ENCODE measurements at regions not wholly inside any gene's neighbourhood (a gene's known extent, or its start where the extent isn't known, plus 50 kb on each side); places are given as distances from the start of the nearest gene placed in this dataset.
"Not testable (repeated sequence)": the region's sequence is repeated elsewhere in the genome, so short reads cannot be mapped to it uniquely, and the experiment has no call there.

DNA sequence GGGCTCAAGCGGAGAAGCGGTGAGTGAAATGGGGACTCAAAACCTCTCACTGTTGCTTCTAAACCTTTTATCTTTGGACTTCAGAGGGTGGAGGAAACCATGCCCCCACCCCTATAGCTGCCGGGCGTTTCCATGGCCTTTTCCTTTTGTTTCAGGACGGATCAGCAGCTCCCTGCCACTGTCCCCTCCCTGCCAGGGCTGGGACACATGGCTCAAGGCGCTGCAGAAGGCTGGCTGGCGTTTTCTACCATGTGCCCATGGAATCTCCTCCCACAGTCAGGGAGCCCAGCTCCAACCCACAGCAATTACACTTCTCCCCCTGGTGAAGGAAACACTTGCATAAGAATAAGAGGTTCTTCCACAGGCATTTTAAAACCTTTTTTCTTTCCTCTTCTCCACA is 812.7 kb downstream of the PLA2G4A start:
- DNase-seq: no peak

DNA sequence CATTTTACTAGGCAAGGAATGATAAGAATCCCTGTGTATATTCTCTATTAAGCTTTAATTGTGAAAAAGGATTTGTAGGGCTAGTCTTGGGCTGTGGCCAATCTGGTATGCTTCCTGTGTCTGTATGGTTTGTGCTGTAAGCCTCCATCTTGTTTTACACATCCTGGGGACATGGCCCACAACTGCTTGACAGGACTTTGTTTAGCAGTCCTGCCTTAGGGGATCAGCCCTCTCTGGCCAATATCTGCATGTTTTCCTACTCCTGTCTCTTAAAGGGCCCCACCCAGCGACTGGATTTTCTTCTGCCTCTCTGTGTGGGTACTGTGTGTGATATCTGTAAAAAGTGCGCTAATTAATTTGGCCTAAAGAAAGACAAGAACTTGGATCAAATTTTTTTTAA is 813.2 kb downstream of the PLA2G4A start:
- no peak for DNase-seq

DNA sequence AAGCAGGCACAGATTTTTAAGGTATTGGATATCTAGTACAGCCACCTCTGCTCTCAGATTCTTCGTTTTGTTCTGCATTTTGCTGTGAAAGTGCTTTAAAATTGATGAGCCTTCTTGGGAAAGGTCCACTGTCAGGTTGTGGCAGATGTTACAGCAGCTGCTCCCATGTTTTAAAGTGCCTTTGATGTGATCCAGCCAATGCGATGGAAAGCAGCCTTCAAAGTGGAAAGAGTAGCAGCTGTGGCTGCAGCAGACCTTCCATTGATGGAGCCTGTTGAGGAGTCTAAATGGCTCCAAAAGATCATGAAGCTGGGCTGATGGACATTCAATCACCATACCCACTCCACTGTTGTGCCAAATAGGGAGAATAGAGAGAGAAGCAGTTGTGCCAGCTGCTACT is 816.9 kb downstream of the PLA2G4A start:
- DNase-seq: no peak

DNA sequence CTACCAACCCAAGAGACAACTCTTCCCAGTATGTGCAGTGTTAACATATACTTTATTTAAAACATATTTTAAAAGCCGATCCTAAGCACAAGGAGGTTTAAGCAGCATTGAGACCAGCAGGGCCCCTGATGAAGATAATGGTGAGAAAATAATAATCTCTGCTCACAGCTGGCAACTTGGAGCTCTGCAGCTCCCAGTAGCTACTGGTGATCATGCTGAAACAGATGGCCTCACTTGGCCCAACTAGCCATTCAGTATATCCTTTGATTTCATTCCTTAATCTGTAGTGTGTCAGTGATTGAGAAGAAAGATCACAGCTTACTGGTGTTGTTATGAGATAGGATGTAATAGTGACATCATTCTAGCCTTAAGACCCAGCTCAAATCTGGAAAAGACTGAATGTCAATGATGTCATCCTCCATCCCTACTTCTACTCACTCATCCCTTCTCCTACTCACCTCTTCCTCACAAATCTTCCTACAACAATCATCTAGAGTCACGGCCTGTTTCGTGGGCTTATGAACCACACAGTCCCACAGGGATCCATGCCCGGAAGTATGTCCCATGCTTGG is 817.9 kb downstream of the PLA2G4A start:
- DNase-seq: no peak

DNA sequence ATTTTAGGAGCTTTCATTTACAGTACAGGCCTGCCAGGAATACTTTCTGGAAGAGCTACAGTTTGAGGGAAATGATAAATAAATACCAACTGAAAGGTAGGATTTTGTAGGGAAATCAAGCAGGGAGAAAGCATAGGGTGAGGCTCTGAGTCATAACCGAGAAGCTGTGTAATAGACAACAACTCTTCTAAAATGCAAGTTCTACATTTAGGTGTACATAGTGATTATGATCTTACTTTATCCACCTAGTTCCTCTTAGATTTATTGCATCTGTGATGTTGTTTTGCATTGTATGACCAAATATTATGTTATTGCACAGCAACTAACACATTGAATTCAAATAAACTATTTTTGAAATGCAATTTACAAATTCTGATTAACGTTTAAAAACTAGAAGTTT is 819.3 kb downstream of the PLA2G4A start:
- no peak for DNase-seq

DNA sequence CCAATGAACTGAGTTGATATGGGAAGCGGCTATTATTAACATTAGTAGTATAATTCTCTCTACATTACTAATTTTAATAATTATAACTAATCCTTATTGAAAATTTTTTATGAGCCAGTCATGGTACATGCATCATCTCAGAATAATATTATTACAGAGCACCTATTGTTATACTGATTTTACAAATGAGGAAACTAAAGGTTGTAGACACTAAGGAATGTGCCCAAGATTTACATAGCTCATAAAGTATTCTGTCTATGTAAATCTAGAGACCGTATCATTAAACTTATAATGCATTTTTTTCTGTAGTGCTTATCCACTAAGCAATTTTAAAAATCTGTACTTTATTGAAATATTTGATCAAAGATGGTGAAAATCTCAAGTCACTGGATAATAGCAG is 825.9 kb downstream of the PLA2G4A start:
- DNase-seq: no peak

DNA sequence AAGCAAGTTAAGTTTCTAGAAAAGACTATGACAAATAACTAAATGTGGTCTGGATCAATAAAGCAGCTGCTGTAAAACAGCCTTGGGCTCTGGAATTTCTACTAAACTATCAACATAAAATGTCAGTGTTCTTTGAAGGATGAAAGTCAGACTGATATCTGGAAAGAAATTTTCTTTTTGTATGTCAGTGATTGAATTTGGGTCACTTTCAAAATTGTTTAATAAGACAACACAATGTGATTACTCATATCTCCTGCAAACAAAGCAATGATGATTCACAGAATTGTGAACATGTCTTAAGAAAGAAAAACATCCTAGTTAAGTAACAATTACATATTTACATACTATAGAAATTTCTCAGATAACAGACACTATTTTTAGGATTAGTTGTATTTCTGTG is 826.4 kb downstream of the PLA2G4A start:
- DNase-seq: no peak

DNA sequence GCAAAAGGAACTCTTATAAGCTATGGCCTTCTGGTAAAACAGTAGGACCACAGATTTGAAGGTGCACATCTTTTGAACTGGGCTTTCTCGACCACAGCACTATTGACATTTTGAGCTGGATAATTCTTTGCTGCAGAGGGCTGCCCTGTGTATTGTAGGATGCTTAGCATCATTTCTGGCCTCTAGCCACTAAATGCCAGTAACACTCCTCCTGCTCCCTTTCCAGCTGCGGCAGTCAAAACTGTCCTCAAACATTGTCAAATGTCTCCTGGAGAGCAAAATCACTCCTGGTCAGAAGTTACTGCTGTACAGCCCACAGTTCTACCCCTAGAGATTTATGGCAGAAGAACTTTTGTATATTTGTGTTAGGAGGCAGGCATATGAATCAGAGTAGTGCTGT is 836.7 kb downstream of the PLA2G4A start:
- DNase-seq: no peak

DNA sequence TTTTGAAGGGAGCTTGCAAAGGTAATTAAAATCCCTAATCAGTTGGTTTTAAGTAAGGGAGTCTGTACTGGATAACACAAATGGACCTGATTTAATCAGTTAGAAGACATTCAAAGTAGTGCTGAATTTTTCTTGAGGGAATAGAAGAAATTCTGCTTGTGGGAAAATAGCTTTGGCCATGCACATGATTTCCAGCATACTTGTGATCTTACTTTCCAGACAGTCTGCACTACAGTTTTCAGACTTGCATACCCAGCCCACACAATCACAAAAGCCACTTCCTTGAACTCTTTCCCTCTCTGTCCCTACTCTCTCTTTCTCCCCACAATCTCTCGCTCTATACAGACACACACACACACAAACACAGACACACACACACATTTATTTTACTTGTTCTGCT is 852.1 kb downstream of the PLA2G4A start:
- peak; percentile 74 for DNase-seq

DNA sequence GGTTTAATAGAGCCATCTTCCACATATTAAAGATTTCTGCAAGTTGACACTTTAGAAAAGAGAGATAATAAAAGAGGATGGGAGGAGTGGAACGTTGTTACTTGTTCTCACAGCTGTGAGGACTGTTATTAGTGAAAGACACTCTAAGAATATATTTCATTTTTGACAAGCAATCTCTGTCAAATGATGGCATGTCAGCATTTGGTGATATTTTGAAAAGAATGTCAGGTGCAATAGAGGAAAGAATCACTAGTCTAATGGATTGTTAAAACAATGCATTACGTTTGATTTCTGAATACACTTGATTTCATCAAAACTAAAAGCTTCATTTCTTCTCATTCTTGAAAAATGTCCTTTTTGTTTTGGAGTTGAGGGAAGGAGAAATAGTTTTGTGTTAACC is 853.4 kb downstream of the PLA2G4A start:
- no peak for DNase-seq

DNA sequence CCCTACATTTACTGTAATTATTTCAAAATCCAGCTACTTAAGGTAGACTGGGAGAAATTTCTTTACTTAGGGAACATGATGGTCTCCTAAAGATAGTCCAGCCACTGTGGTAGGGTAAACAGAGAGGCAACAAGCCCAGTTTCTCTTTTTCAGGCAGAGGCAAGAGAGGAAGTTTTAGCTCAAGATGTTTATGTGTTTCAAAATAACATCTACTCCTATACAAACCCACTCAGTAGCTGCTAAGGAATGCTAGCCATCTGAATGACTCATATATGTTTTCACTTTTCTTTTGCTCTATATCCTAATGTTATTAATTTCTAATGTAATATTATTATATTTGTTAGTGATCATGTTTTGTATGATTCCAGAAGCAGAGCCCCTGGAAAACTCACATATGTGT is 856.6 kb downstream of the PLA2G4A start:
- DNase-seq: peak; percentile 65

DNA sequence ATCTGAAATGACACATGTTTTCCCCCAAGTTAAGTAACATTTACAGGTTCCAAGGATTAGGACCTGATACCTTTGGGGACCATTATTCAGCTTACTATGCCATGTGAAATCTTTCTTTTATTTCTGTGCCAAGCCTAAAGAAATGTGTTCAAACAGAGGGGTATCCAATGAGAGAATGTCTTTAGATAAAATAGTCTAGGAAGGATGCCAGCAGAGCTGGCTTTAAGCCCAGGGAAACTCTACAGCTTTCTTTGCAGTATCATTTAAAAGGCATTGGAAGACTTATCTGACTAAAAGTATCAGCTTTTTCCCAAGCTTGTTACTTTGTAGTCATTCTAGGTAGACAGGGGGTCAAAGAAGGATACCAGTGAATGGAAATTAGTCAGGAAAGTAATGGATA is 860.4 kb downstream of the PLA2G4A start:
- peak; percentile 89 for DNase-seq

DNA sequence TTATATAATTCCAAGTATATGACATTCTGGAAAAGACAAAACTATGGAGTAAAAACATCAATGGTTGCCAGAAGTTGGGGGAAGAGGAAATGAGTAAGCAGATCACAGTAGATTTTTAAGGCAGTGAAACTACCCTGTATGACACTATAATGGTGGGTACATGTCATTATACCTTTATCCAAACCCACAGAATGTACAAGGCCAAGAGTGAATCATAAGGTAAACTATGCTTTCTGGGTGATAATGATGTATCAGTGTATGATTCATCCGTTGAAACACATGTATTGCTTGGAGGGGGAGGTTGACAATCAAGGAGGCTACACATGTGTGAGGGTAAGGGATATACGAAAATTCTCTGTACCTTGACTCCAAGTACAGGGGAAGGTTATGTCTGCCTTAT is 862.7 kb downstream of the PLA2G4A start:
- peak; percentile 99 for DNase-seq

DNA sequence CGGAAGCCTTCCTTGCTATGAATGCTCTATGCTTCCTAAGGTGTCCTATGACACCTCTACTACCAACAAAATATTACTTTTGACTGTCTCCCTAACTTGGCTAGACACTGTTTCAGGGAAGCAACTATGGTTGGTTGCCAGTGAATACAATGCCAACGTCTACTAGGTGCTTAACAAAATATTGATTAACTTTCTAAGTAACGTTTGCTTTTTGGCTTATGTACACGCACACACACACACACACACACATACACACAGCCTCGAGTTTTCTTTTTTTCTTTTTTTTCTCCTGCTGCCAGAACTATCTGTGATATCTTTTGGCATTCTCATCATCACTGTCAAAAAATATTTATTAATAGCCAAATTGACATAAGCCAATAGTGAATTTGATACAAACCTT is 864.0 kb downstream of the PLA2G4A start:
- no peak for DNase-seq

DNA sequence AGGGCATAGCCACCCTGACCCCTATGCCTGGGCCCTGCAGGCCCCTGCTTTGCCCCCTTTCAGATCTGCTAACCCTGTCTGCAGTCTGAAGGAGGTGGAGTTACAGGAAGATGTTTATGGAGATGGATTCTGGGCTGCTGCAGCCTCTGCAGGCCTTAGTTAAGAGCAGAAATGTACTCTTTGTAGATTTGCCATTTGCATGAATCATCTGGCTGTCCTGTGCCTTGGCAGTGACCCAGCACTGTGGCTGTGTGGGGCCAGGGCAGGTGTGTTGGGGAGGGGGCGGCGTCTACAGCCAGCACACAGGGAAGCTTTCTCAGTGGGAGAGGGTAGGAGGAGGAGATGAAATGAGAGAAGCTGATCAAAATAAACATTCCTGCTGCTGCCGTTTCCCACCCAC is 867.3 kb downstream of the PLA2G4A start:
- DNase-seq: peak; percentile 64

DNA sequence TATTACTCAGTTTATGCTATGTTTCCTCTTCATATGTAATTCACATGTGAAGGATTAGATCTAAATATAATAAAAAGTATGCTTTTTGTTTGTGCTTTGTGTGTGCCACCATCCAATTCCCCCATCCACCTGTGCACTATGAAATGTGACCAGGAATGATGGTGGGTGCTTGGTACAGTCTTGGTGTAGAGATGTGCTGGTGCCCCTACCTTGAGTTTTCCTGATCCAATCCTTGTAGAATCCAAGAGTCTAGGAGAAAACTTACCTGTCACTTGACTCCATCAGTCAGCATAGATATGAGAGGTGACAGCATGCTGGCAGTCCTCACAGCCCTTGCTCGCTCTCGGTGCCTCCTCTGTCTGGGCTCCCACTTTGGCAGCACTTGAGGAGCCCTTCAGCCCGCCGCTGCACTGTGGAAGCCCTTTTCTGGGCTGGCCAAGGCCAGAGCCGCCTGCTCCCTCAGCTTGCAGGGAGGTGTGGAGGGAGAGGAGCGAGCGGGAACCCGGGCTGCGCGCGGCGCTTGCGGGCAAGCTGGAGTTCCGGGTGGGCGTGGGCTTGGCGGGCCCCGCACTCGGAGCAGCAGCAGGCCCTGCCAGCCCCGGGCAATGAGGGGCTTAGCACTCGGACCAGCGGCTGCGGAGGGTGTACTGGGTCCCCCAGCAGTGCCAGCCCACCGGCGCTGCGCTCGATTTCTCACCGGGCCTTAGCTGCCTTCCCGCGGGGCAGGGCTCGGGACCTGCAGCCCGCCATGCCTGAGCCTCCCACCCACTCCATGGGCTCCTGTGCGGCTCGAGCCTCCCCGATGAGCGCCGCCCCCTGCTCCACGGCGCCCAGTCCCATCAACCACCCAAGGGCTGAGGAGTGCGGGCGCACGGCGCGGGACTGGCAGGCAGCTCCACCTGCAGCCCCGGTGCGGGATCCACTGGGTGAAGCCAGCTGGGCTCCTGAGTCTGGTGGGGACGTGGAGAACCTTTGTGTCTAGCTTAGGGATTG is 874.7 kb downstream of the PLA2G4A start:
- not testable (repeated sequence) for DNase-seq

DNA sequence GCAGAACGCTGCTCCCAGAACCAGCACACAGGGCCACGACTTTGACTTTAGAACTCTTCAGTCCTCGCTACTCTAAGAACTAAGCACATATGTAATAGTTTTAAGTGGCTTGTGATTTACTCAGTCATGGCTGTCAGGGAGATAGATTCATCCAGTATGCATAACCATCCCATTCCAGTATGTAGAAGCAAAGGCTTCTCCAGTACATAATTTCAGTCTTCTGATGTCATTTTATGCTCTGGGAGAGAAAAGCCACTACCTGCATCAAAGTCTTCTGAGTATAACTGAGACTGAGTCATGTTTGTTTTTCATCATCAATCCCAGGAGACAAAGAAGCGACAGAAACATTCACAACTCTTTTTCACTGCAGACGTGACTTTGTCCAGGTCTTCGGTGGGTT is 885.7 kb downstream of the PLA2G4A start:
- DNase-seq: no peak

DNA sequence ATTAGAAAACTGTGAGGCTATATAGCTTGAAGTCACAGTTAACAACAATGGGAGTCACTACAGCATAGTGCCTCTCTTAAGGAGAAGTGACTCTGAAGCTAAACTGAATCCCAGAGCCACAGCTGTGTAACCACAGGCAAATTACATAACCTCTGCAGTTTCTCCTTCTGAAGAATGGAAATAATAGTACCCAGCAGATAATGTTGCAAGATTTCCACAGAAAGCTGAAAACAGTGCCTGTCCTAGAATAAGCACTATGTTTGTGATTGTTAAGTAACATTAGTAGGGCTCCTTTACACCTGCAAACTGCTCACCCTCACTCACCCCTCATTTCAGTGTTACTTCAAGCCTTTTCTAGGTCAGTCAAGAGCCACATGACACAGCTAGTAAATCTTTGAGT is 886.7 kb downstream of the PLA2G4A start:
- no peak for DNase-seq

DNA sequence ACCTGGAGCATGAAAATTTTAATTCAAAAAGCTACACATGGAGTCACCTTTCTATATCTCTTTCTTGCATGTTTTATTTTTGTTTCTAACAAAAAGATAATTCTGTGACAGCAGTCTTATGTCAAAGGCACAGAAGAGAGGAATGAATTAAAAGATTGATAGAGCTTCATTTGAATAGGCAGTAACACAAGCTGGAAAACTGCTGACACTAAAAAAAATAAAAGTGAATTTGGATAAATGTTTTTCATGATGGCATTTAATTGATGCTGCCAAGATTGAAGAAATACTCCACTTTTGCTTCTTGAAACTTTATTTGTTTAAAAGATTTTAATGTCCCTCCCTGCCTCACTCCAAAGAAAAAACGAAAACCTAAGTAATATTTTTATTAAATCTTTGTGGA is 887.4 kb downstream of the PLA2G4A start:
- DNase-seq: no peak

DNA sequence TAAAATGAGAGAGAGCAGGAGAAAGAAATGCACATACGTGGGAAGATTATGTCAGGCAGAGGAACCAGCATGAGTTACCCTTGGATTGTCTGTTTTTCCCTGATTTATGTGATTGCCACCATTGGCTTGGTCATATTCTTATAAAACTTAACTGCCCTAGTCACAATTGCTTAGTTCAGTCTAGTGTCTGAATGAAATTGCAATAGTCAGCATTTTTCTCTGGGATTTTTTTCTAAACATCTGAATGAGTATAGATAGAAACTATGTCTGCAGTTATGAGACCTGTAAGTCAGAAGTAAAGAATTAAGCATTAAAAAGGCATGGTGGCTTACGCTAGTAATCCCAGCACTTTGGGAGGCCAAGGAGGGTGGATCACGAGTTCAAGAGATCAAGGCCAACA is 889.8 kb downstream of the PLA2G4A start:
- DNase-seq: no peak

DNA sequence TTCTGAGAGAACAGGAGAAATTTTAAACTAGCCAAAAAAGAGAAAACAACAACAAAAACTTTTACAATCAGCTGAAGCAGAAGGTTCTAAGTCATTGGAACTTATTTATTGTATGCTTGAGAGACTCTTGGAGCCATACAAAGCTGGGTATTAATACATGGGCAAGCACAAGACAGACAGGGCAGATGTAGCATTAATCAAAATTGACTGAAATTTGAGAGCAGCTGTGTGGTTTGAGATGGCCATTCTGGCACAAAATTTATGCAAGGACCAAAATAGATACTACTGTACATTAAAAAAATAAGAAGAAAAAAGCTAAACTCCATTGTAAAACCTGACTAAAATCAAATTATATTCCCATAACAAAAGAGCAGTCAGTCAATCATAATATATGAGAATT is 892.5 kb downstream of the PLA2G4A start:
- no peak for DNase-seq

DNA sequence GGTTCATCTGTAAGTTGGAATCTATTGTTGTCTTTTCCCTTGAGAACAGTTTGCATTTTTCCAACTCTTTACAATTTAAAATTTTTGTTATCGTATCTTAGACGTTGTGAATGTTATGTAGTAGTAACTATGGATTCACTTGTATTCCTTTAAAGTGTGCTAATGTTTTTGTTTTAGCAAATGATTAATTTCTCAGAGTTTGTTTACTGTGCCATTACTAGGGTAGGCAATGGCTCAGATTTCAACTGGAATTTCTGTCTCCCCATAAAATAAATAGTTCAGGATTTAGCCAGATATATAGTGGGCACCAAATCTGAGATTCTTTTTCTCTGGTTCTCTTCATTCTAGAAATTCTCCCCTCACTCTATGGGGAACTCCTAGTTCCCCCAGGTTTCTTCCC is 896.5 kb downstream of the PLA2G4A start:
- no peak for DNase-seq

DNA sequence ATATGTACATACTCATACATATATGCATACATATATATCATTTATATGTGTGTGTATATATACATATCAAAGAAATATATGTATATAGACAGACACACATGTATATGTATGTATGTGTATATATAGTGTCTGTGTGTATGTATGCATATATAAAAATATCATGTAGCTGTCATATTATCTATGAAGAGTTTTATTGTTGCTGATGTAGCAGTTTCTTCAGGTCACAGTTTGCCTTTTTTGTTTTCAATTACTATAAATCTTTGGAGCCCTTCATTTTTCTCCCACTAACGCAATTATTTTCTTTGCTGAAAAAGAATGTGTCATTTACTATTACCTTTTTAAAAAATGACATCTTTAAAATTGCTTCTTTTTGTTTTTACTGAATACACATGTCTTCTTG is 904.5 kb downstream of the PLA2G4A start:
- no peak for DNase-seq

DNA sequence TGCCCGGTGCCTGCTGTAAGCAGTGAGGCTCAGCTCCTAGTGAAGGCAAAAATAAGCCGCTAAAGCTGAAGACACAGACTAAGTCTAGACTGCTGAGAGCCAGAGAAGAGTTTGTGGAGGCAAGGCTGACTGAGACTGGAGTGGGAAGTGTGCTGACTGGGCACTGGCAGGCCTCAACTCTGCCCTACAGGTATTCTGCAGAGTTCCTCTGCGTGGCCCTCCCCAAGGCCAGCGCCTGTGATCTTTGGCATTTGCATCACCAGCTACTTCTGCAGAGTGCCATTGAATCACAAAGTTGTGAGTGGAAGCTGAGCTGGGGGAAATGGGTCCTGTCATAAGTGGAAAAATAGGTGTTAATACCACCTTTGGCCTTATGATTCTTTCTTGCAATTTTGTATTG is 905.7 kb downstream of the PLA2G4A start:
- DNase-seq: no peak

DNA sequence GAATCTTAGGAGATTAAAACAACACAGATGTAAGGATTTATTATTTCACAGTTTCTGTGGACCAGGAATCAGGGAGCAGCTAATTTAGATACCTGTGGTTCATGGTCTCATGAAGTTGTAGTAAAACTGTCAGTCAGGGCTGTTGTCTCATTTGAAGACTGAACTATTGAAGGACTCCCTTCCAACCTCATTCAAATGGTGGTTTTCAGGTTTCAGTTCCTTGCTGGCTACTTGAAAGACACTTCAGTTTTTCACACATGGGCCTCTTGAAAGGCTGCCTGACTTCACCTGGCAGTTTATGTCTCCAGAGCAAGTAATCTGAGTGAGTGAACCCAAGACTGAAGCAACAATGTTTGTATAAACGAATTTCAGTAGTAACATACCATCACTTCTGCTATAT is 915.9 kb downstream of the PLA2G4A start:
- no peak for DNase-seq
